ENCODE measurements at regions not wholly inside any gene's neighbourhood (a gene's known extent, or its start where the extent isn't known, plus 50 kb on each side); places are given as distances from the start of the nearest gene placed in this dataset.

GRCh38 chr14:87113286-87113685, 879.7 kb downstream of the GALC start:
- Histone ChIP-seq H3K4me1 (ENCODE audit: control insufficient read depth, insufficient read depth, low read length, poor library complexity, severe bottlenecking) (no peaks in the 10 kb centered on the region), H3K4me3 (ENCODE audit: insufficient read depth, low read depth, low read length, poor library complexity, severe bottlenecking) (no peak overlapping the region), H3K27ac (ENCODE audit: insufficient read depth, low read length, poor library complexity, severe bottlenecking) (no peak overlapping the region), H3K27me3 (replicated peaks; ENCODE audit: control insufficient read depth, insufficient read depth, low read length, poor library complexity, severe bottlenecking) (no peaks in the 10 kb centered on the region), H3K9me3 (ENCODE audit: control insufficient read depth, low read length) (no peaks in the 10 kb centered on the region), H3K36me3 (ENCODE audit: control insufficient read depth, insufficient read depth, low read length) (no peaks in the 10 kb centered on the region)
- no peak for DNase-seq

DNA sequence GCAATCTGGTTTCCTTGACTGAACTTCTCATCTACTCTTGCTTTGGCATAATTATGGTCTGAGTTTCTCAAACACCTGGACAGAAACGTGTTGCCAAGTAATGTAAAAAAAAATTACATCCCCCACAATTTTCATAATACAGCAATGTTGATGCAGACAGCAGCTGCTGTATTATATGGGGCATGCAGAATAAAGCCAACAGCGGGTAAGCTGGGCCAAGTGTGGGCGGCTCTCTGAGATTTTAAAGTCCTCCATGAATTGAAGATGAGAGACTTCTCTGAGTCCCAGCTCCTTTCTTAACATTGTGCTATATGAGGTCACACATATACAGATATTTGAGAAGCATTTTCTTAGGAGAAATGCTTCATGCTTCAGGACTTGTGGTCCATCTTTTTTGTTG, 881.2 kb downstream of the GALC start:
- Histone ChIP-seq H3K9me3 (ENCODE audit: control insufficient read depth, low read length) (no peaks in the 10 kb centered on the region), H3K36me3 (ENCODE audit: control insufficient read depth, insufficient read depth, low read length) (no peaks in the 10 kb centered on the region), H3K4me1 (ENCODE audit: control insufficient read depth, insufficient read depth, low read length, poor library complexity, severe bottlenecking) (no peaks in the 10 kb centered on the region), H3K4me3 (ENCODE audit: insufficient read depth, low read depth, low read length, poor library complexity, severe bottlenecking) (no peak overlapping the region), H3K27me3 (replicated peaks; ENCODE audit: control insufficient read depth, insufficient read depth, low read length, poor library complexity, severe bottlenecking) (no peaks in the 10 kb centered on the region), H3K27ac (ENCODE audit: insufficient read depth, low read length, poor library complexity, severe bottlenecking) (no peak overlapping the region)
- DNase-seq, result no peak

DNA sequence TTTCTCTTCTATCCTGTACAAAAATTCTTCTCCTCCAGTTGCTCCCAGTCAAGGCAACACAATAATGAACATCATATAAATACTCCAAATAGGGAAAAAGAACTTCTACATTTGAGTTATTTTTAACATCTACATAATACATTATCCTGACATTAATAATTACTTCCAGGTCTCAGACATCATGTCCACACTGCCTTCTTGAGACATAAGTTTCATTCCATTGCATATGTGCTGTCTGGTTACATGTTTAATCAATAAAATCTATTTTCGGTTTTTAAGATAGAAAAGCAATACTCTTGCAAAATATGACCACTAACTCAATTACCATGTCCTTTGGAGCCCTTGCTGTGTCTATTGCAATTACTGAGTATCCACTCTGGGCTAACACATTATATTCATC, 881.9 kb downstream of the GALC start:
- no peak overlapping the region for H3K4me3 ChIP-seq (ENCODE audit: insufficient read depth, low read depth, low read length, poor library complexity, severe bottlenecking)
- no peaks in the 10 kb centered on the region for H3K36me3 ChIP-seq (ENCODE audit: control insufficient read depth, insufficient read depth, low read length)
- DNase-seq, result no peak
- no peaks in the 10 kb centered on the region for H3K9me3 ChIP-seq (ENCODE audit: control insufficient read depth, low read length)
- H3K27me3 ChIP-seq (replicated peaks; ENCODE audit: control insufficient read depth, insufficient read depth, low read length, poor library complexity, severe bottlenecking), result no peaks in the 10 kb centered on the region
- no peaks in the 10 kb centered on the region for H3K4me1 ChIP-seq (ENCODE audit: control insufficient read depth, insufficient read depth, low read length, poor library complexity, severe bottlenecking)
- H3K27ac ChIP-seq (ENCODE audit: insufficient read depth, low read length, poor library complexity, severe bottlenecking), result no peak overlapping the region

- no peak overlapping the region for H3K27ac ChIP-seq (ENCODE audit: insufficient read depth, low read length, poor library complexity, severe bottlenecking)
- no peak for DNase-seq
- no peaks in the 10 kb centered on the region for H3K9me3 ChIP-seq (ENCODE audit: control insufficient read depth, low read length)
- no peaks in the 10 kb centered on the region for H3K4me1 ChIP-seq (ENCODE audit: control insufficient read depth, insufficient read depth, low read length, poor library complexity, severe bottlenecking)
- H3K4me3 ChIP-seq (ENCODE audit: insufficient read depth, low read depth, low read length, poor library complexity, severe bottlenecking), result no peak overlapping the region
- H3K27me3 ChIP-seq (replicated peaks; ENCODE audit: control insufficient read depth, insufficient read depth, low read length, poor library complexity, severe bottlenecking), result no peaks in the 10 kb centered on the region
- H3K36me3 ChIP-seq (ENCODE audit: control insufficient read depth, insufficient read depth, low read length), result no peaks in the 10 kb centered on the region
These were observed 883.7 kb downstream of the GALC start for GRCh38 chr14:87109271-87109670.

GRCh38 chr14:87108726-87109125, 884.3 kb downstream of the GALC start:
- Histone ChIP-seq H3K27me3 (replicated peaks; ENCODE audit: control insufficient read depth, insufficient read depth, low read length, poor library complexity, severe bottlenecking) (no peaks in the 10 kb centered on the region), H3K27ac (ENCODE audit: insufficient read depth, low read length, poor library complexity, severe bottlenecking) (no peak overlapping the region), H3K36me3 (ENCODE audit: control insufficient read depth, insufficient read depth, low read length) (no peaks in the 10 kb centered on the region), H3K4me1 (ENCODE audit: control insufficient read depth, insufficient read depth, low read length, poor library complexity, severe bottlenecking) (no peaks in the 10 kb centered on the region), H3K4me3 (ENCODE audit: insufficient read depth, low read depth, low read length, poor library complexity, severe bottlenecking) (no peak overlapping the region), H3K9me3 (ENCODE audit: control insufficient read depth, low read length) (no peaks in the 10 kb centered on the region)
- no peak for DNase-seq

DNA sequence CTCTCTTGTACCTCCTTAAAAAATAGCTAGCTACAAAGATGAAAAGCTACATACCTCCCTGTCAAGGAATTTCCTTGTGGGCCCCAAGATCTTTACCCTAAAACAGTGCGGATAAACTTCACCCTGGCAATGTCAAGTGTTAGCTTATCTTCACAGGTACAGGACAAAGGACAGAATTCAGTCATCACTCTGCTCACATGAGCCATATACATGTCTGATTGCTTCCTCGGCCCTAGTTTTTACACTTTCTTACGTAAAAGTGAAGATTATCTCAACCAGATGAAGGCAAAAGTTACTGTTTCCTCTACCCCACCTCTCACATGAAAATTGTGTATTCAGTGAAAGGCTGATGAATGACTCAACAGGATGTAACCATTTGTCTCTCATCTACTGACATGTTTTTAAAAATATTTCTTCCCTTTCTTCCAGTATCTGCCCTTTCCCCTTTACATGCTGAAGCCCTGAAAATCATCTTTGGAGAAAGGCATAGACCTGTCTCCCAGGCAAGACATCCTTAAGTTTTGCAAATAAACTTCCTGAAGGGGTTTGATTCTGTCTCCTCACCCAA, 890.1 kb downstream of the GALC start:
- Histone ChIP-seq H3K27ac (ENCODE audit: insufficient read depth, low read length, poor library complexity, severe bottlenecking) (no peak overlapping the region), H3K4me1 (ENCODE audit: control insufficient read depth, insufficient read depth, low read length, poor library complexity, severe bottlenecking) (no peaks in the 10 kb centered on the region), H3K4me3 (ENCODE audit: insufficient read depth, low read depth, low read length, poor library complexity, severe bottlenecking) (no peak overlapping the region), H3K27me3 (replicated peaks; ENCODE audit: control insufficient read depth, insufficient read depth, low read length, poor library complexity, severe bottlenecking) (no peaks in the 10 kb centered on the region), H3K36me3 (ENCODE audit: control insufficient read depth, insufficient read depth, low read length) (no peaks in the 10 kb centered on the region), H3K9me3 (ENCODE audit: control insufficient read depth, low read length) (no peaks in the 10 kb centered on the region)
- no peak for DNase-seq

GRCh38 chr14:87097015-87097414, 896.0 kb downstream of the GALC start:
- Histone ChIP-seq H3K27me3 (replicated peaks; ENCODE audit: control insufficient read depth, insufficient read depth, low read length, poor library complexity, severe bottlenecking) (no peaks in the 10 kb centered on the region), H3K9me3 (ENCODE audit: control insufficient read depth, low read length) (no peaks in the 10 kb centered on the region), H3K4me1 (ENCODE audit: control insufficient read depth, insufficient read depth, low read length, poor library complexity, severe bottlenecking) (no peaks in the 10 kb centered on the region), H3K27ac (ENCODE audit: insufficient read depth, low read length, poor library complexity, severe bottlenecking) (no peak overlapping the region), H3K36me3 (ENCODE audit: control insufficient read depth, insufficient read depth, low read length) (no peaks in the 10 kb centered on the region), H3K4me3 (ENCODE audit: insufficient read depth, low read depth, low read length, poor library complexity, severe bottlenecking) (no peak overlapping the region)
- no peak for DNase-seq

DNA sequence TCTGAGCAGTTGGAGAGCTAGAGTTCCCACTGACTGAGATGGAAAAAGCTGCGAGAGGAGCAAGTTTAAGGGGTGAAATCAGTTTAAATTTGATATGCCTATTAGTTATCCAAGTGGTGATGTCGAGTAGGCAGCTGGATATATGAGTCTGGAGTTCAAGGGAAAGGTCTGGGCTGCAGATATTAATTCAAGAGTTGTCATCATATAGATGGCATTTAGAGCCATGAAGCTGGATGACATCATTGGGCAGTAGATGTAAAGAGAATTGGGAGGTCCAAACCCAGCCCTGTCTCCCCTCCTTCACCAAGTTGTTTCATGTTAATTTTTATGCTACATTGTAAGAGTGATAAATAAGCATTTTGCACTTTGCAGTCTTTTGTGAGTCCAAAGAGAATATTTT, 898.1 kb downstream of the GALC start:
- Histone ChIP-seq H3K36me3 (ENCODE audit: control insufficient read depth, insufficient read depth, low read length) (no peaks in the 10 kb centered on the region), H3K4me1 (ENCODE audit: control insufficient read depth, insufficient read depth, low read length, poor library complexity, severe bottlenecking) (no peaks in the 10 kb centered on the region), H3K27me3 (replicated peaks; ENCODE audit: control insufficient read depth, insufficient read depth, low read length, poor library complexity, severe bottlenecking) (no peaks in the 10 kb centered on the region), H3K4me3 (ENCODE audit: insufficient read depth, low read depth, low read length, poor library complexity, severe bottlenecking) (no peak overlapping the region), H3K9me3 (ENCODE audit: control insufficient read depth, low read length) (no peaks in the 10 kb centered on the region), H3K27ac (ENCODE audit: insufficient read depth, low read length, poor library complexity, severe bottlenecking) (no peak overlapping the region)
- no peak for DNase-seq

DNA sequence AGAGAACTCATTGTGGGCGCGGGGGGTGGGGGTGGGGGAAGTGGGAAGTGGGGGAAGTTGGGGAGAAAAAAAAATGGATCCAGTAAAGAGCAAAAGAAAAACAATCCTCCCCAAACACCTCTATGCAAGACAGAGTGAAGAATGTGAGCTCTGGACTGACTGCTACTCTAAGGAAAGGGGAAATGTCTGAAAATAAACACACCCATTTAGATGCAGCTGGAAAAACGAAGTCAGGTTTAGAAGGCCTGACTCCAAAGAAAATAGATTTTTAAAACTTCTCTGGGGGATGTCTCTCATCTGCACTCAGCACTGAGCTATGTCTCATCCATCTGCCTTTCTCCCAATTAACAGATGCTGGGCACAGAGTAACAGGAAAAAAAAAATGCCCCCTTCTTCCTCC, 904.4 kb downstream of the GALC start:
- Histone ChIP-seq H3K9me3 (ENCODE audit: control insufficient read depth, low read length) (no peaks in the 10 kb centered on the region), H3K4me3 (ENCODE audit: insufficient read depth, low read depth, low read length, poor library complexity, severe bottlenecking) (no peak overlapping the region), H3K27ac (ENCODE audit: insufficient read depth, low read length, poor library complexity, severe bottlenecking) (no peak overlapping the region), H3K27me3 (replicated peaks; ENCODE audit: control insufficient read depth, insufficient read depth, low read length, poor library complexity, severe bottlenecking) (no peaks in the 10 kb centered on the region), H3K36me3 (ENCODE audit: control insufficient read depth, insufficient read depth, low read length) (no peaks in the 10 kb centered on the region), H3K4me1 (ENCODE audit: control insufficient read depth, insufficient read depth, low read length, poor library complexity, severe bottlenecking) (no peaks in the 10 kb centered on the region)
- no peak for DNase-seq

DNA sequence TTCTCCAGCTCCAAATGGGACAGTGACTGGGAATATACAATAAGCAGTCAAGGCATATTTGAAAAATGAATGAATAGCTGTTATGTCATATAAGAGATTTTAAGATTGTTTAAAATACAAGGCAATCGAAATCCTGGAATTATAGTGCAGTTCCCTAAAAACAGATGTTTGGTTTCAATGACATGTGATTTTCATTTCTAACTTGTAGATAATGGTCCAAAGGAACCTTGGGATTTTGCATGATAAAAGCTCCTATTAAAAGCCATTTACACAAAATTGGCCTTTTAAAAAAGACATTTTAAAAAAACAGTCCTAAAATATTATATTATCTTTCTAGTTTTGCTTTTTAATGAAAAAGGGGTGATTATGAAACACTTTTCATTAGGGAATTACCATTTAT, 905.1 kb downstream of the GALC start:
- Histone ChIP-seq H3K36me3 (ENCODE audit: control insufficient read depth, insufficient read depth, low read length) (no peaks in the 10 kb centered on the region), H3K27ac (ENCODE audit: insufficient read depth, low read length, poor library complexity, severe bottlenecking) (no peak overlapping the region), H3K4me1 (ENCODE audit: control insufficient read depth, insufficient read depth, low read length, poor library complexity, severe bottlenecking) (no peaks in the 10 kb centered on the region), H3K9me3 (ENCODE audit: control insufficient read depth, low read length) (no peaks in the 10 kb centered on the region), H3K27me3 (replicated peaks; ENCODE audit: control insufficient read depth, insufficient read depth, low read length, poor library complexity, severe bottlenecking) (no peaks in the 10 kb centered on the region), H3K4me3 (ENCODE audit: insufficient read depth, low read depth, low read length, poor library complexity, severe bottlenecking) (no peak overlapping the region)
- no peak for DNase-seq

GRCh38 chr14:87084908-87085307, 908.1 kb downstream of the GALC start:
- Histone ChIP-seq H3K27ac (ENCODE audit: insufficient read depth, low read length, poor library complexity, severe bottlenecking) (no peak overlapping the region), H3K36me3 (ENCODE audit: control insufficient read depth, insufficient read depth, low read length) (no peaks in the 10 kb centered on the region), H3K4me1 (ENCODE audit: control insufficient read depth, insufficient read depth, low read length, poor library complexity, severe bottlenecking) (no peaks in the 10 kb centered on the region), H3K4me3 (ENCODE audit: insufficient read depth, low read depth, low read length, poor library complexity, severe bottlenecking) (no peak overlapping the region), H3K27me3 (replicated peaks; ENCODE audit: control insufficient read depth, insufficient read depth, low read length, poor library complexity, severe bottlenecking) (no peaks in the 10 kb centered on the region), H3K9me3 (ENCODE audit: control insufficient read depth, low read length) (no peaks in the 10 kb centered on the region)
- DNase-seq, result no peak
